Fibroblast of upper back skin (primary cell): ENCODE measurements at regions not wholly inside any gene's neighbourhood (a gene's known extent, or its start where the extent isn't known, plus 50 kb on each side); places are given as distances from the start of the nearest gene placed in this dataset.

Source experiments
- DNase-seq: peaks from one replicate; pipeline ENCODE4 v3.0.0-alpha.2; 2013

DNA sequence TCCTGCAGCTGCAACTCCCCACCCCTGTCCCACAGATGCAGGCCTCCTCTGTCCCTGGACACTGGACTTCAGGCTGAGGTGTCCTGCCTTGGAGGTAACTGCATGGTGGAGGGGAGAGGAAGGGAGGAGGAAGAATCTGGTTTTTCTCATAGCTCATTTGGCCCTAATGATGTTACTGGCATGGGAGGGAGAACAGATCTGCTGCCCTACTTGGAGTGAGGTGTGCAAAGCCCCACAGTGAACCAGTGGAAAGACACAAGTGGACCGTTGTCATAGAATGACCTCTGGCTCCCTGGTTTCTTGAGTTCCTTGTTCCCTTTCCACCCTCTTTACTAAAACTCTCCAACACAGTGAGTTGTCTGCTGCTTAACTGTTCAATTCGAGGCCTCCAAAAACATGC is 215.9 kb downstream of the BARX2 start:
- DNase-seq, result no peak

DNA sequence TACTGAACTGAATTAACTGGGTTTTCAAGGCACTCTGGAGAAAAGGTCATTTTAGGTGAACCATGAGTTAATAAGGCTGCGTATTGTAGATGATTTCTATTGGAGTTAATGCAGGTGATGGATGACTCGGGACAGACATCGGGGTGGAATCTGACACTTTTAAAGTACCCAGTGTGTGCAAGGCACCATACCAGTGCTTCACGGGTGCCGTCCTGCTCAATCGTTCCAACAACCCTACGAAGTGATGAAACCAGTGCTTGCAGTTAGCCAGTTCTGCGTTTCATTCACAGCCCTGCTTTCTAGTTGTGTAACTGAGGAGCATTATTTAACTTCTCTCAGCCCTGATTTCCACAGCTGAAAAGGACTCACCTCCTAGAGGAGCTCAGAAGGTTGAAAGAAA is 216.5 kb downstream of the BARX2 start:
- DNase-seq, result no peak

DNA sequence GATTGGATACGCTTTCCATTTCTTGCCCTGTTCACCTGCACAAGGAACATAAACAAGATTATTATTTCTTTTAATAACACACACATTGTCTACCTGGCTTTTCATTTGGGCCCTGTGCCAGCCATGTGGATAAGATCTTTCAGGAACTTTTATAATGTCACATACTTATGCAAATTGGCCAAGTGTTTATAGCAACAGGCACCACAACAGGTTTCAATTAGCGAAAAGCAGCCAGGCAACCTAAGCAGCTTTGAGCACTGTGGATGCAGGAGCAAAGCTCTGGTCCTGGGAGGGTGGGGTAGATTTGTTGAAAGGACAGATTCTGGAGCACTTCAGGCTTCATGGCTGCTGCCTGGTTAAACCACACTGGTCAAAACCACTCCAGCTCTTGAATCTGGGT is 217.4 kb downstream of the BARX2 start:
- DNase-seq, result no peak

DNA sequence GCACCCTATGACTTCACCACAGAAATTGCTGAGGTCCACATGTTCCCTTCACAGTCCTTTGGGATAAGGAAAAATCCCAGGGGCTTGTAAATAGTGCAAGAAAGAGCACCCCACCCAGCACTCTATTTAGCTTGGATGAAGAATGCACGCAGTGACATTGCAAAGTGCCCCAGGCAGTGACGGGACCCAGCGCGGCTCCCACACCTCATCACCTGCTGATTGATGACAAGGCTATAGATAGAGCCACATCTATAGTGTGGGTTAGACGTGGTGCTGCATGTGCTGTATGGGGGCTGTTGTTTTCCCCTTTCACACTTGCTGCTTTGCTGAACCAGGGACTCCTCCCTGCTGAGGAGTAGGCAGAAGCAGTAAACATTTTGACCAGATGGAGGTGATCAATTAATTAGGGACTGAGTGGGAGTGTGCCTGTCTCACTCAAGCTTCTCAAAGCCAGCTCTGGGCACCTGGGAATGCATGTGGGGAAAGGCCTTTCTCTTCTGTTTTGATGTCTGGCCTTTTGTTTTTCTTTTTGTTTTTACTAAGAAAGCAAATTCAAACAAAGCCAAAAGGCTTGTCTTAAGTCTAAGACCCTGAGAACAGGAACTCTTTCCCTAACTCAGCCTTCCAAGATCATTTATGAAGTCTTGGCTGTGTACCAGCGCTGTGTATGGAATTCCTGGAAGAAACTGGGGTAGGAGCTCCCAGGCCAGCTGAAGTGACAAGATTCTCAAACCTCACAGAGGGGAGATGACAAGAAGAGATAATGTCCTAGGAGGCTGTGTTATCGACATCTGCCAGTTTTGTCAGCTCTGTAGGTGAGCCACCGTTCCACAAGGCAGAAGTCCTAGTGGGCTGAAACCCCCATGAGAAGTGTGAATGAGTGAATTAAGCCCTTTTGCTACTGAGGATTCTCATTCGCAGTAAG is 219.7 kb downstream of the BARX2 start:
- no peak for DNase-seq

DNA sequence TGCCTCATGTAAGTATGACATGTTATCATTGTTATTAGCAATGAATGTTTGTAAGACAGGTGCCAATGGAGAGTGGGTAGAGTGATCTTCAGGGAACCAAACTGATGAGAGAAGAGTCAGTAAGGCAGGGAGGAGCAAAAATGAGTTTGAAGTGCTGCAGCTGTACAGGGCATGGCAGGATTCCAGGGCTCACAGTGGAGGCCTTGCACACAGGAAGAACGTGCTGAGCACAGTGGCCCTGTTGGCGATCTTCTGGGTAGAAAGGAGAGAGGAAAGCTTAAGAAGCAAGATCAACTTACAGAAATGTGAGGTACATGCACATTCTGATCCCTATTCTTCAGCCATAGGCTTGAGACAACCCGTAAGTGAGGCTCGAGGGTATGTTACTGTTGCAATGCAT is 219.3 kb upstream of the TMEM45B start:
- DNase-seq, result no peak

DNA sequence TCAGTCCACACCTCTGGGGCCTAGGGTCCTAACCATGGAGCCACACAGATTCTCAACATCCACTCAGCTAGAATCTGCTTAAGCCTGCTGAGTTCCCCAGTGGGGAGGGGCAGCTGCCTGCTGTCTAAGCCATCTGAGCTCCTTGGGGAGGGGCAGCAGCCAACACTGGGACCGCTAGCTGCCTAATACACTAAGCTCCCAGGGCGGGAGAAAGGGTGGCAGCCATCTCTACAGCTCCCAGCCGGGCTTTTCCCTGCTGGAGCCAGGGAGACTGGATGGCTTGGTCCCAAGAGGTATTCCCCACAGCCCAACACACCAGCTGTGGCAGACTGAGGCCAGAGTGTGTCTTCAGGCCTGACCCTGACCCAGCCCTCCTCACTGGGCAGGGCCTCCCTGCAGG is 217.3 kb upstream of the TMEM45B start:
- no peak for DNase-seq

DNA sequence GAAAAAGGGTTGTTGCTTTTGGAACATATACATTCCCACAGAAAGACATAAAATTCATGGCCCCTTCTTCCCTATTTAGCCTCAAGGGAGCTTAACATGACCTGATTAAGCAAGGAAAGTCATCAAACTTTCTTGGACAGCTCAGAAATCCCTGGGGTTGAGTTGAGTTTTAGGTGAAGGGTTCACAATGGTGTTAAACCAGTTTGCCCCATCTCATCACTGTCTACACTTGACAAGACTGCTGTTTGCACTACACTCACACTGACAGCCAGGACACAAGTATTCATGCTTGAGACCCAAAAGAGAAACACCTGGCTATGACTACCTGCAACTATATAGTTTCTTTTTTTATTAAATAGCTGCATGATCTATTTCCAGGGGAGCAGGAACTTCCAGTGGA is 209.8 kb upstream of the TMEM45B start:
- DNase-seq, result no peak

DNA sequence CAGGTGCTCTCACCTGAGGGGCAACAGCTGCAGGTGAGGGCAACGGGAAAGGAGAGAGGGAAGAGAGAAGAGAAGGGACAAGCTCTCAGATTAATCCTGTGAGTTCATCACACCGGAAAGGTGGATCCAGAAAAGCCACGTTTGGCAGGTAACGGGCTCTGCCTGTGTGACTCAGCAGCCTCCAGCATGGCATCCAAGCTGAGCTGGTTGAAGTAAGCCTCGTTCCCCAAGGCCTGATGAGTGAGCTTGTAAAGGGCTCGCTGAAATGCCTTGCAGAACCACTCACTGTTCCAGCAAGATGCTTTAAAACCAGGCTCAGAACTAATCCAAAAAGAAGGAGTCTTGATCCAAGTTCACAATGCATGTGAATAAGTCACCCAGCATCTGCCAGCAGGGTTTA is 206.9 kb upstream of the TMEM45B start:
- DNase-seq, result no peak

DNA sequence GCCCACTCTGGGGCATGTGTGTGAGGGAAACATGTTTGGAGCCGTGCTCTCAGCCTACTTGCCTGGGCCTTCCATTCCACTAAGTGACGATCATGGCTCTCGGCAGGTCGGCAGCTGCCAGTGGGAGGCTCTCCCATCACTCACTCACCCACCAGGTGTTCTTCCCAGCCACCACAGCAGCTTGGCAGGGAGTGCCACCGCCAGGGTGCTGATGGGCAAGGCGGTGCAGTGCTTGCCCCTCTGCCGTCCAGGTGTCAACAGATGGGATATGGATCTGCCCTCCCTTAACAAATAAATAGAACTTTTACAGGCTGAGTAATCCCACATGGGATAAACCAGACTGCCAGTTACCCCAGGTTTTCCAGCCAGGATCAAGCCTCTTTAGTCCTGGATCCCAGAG is 205.5 kb upstream of the TMEM45B start:
- DNase-seq, result no peak

DNA sequence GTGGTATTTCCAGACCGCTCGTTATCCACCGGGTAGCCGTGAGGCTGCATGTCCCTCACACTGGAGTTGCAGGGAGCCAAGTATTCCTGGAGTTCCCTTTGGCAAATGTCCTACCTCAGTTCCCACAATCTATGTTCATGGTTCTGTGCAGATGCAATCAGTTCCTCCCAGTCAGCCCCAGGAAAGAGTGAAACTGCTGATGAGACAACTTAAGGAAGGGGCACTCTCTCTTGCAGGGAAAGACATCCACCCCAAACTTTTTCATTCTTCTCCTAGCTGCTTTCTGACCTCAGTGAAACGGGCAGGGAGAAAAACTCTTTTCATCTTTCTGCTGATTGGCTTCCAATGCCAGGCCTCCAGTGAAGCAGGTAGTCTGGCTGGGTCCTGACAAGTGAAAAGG is 205.1 kb upstream of the TMEM45B start:
- no peak for DNase-seq

DNA sequence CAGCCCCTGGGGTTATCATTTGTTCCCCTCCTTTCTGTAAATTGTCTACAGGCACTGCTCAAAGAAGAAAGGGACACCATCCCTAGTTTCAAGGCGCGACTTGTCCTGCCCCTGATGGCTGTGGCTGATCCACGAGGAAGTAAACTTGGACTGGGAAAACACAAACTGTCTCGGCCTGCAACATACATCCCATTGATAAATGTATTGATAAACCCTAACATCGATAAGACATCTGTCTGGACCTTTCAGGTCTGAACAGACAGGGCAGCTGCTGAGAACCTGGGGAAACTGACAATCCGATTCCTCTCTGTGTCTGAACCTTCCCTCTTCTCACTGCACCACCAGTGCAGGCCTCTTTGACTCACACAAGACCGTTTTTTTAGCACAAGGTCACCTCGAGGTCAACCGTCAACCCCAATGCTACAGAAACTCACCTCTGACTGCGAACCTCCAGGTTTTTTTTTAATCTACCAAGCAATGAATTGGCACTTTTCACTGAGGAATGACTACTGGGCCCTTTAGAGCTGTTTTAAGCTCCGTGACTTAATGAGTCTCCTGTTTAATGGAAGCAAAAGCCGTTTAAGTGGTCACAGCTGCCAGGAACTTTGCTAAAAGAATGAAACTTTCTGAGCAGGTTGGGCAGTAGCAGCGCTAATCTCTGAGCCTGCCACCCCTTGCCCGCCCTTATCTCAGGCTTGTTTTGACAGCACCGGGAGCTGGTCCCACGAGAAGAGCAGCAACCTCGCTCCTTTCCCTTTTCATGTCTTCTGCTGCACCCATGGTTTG is 203.8 kb upstream of the TMEM45B start:
- no peak for DNase-seq

DNA sequence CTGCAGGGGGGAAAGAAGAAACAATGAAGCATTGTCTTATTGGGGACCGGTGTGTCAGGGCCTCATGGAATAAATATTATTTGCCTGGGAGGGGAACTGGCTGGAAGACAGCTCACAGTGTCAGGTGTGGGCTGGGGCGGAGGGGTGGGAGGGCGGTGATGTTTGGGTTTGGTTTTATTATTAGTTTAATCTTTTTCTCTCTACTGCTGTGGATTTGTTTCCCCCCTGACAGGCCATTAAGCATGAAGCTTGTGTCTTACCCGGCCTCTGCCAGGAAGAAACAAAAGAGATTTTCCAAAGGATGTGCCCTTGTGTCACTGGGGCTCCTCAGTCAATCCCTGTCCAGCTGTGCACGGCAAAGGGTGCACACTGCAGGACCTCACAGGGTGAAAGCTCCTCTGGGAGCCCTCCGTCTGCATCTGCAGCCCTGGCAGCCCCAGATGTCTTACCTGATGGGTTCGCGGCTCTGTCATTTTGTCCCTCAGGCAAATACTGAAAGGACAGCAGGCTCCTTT is 203.1 kb upstream of the TMEM45B start:
- DNase-seq, result no peak

DNA sequence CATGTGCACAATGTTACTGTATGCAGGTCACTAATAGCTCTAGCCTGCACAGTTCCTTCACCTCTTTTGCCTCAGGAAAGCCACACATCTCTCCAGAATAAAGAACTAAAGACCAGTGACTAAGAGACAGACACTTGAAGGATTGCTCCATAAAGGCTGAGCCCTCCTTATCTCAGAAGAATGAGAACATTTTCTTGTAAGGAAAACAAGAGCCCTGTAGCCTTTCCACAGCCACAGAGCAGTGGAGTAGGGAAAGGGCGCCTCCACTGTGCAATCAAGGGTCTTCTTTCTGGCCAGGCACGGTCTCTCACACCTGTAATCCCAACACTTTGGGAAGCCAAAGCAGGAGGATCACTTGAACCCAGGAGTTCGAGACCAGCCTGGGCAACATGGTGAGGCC is 202.6 kb upstream of the TMEM45B start:
- DNase-seq, result no peak

DNA sequence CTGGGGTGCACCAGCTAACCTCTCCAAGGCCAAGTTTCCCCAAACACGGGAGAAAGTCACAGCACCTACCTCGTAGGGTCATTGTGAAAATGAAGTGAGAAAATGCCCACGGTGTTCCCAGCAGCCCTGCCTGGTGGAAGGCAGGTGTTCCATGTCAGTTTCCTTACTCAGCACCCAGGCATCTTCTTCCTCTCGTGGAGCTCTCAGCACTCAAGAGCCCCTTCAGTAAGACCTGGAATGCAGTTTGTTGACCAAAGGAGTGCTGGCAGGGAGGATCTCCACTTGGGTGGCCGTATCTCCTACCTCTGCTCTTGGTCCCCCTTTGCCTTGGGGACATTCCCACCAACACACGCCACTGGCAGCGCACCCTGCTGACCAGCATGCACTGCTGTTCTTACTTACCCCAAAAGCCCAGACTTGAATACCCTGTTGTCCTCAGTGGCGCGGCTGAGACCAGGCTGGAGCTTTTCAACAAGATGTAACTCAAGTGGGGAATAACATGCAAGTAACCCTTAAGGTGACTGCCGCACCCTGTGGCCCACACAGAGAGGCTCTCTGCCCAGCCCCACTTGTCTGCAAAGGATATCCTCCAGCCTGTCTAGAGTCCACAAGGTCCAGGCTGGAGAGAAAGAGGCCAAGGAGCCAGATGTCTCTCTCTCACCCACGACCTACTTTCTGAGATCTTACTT is 201.2 kb upstream of the TMEM45B start:
- DNase-seq, result no peak

DNA sequence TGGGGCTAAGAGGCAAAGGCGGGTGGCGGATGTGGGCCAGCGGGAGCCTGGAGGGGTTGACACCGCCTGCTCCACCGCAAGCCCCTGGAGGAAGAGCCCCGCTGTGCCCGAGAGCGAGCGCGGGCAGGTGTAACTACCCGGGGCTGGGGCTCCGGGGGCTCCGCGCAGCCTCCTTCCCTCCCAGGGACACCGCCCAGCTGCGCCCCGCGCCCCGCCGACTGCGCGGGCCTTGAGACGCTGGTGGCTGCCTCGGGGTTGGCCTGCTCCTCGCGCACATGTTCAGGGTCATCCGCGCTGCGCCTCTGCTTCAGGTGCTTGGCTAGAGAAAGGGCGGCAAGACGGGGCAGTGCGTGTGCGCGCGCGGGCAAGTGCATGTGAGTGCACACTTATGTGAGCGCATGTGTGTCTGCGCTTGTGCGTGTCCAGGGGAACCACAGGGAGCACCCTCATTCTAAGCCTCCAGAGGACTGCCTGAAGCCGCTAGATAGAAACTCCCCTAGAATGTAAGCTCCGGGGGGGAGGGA is 197.5 kb upstream of the TMEM45B start:
- no peak for DNase-seq

DNA sequence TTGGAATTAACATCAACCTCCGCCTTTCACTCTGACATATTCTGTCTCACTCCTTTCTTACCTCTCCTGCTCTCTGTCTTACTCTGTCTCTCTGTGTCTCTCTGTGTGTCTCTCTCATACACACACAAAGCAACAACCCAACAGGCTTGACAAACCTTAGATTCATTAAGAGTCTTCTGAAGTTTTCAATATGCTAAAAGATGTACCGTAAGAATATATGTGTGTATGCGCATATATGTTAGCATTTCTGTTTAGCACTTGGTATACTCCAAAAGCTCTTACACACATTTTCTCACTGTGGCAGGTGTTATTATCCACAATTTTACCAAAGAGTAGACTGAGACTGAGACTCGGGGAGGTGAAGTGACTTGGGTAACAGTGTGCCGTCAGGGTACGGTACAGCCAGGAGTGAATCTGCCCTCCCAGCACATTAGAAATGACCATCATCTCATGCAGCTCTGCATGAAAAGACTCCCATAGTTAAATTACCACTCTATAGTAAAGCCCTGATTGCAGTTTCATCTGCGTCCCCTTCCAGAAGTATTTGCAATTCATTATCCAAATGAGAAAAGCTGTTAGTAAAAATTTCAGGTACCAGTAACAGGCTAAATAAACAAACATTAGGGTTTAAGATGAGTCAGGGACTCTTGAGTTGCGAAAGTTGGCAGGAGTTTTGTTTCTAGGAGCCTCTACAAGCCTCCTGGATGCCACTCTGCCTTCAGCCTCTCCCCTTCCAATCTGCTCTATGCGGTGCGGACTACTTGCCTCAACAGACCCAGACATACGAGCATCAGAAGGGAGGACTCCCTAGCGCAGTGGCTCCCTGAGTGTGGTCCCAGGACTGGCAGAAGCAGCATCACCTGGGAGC is 195.2 kb upstream of the TMEM45B start:
- no peak for DNase-seq

DNA sequence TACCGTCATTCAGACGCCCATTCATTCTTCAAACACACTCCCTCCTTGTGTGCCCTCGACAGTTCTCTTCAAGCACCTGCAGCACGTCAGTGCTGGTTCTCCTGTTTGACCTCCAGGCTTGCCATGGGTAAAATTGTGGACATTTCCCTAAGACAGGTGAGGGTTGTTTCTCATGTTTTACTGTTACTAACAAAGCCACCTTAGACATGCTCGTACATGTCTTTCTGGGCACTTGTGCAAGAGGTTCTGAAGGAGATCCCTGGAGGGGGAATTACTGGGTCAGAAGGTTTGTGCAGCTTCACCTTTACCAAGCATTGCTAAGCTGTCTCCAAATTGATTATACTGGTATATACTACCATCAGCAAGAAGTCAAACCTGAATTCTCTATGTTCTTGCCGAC is 189.7 kb upstream of the TMEM45B start:
- no peak for DNase-seq

DNA sequence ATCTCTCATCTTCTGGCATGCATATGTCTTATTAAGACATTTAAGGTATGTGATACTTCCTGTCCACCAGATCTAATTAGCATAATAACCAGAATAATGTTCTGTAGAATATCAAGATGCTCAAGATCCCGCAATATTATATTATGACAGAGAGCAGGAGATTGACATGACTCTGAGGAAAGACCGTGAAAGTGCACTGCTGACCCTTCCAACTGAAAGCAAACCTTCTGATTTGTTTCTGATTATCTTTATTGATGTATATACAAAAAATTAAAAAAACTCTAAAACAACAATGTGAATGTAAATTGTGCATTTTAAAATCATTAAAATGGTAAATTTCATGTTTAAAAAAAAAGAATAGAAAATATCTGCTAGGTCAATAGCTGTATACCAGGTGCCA is 184.4 kb upstream of the TMEM45B start:
- no peak for DNase-seq

DNA sequence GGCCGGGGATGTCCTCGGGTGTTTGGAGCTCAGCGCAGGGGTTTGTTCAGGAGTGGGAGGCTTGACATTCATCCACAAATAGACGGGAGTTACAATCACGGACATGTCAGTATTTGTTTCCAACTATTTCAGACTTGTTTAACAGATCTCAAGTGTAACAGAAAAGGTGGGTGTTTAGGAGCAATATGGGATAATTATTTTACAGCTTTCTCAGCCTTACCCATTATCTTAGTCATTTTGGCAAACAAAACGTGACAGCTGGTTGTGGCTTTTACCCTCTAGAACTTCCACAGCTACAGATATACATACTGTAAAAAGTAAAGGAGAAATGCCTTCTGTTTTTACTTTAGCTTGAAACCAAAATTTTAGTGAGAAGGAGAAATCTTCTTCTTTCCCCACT is 178.7 kb upstream of the TMEM45B start:
- DNase-seq, result no peak

DNA sequence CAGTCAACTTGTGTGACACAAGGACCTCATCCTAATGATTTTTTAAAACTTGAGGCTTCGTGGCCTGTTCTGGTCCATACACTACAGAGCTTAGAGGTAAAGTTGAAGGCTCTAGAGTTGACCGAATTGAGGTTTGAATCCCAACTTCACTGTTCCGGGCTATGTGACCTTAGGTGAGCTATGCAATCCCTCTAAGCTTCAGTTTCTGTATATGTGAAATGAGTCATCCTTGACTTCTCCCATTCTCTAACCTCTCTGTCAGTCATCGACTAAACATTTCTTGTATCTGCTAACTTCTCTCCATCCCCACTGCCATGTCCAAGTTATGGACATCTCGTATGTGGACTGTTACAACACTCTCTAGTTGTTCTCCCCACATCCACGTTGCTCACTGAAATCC is 178.2 kb upstream of the TMEM45B start:
- peak; percentile 23 for DNase-seq

DNA sequence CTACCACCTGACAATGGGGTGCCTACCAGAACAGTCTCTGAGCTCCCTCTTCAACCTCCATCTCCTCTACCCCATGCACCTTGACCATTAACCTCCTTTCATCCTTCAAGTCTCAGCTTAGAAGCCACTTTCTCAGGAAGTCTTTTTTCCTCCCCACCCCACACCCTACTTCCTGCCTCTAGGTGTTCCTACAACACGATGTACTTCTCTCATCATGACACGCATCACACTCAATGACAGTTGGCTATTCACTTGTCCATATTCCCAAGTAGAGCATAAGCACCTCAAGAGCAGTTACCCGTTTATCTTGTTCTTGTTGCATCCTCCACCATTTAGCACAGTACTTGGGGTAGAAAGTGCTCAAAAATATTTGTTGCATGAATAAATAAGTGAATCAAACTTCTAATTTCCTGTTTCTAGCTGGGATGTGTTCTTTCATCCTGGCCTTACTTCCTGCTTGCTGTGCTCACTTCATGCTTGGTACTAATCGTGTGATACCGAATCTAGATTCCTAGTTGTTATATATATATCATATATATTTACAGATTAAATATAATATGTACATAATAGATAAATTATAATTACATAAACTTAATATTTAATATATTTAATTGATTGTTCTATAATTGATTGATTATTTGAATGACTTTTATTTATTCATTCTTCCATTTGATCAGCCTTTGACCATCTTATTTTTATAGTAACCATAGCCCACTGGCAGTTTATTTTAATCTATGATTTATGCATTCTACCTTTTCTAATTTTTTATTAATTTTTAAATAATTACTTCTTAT is 177.5 kb upstream of the TMEM45B start:
- no peak for DNase-seq
